ENCODE measurements at regions not wholly inside any gene's neighbourhood (a gene's known extent, or its start where the extent isn't known, plus 50 kb on each side); places are given as distances from the start of the nearest gene placed in this dataset.

DNA sequence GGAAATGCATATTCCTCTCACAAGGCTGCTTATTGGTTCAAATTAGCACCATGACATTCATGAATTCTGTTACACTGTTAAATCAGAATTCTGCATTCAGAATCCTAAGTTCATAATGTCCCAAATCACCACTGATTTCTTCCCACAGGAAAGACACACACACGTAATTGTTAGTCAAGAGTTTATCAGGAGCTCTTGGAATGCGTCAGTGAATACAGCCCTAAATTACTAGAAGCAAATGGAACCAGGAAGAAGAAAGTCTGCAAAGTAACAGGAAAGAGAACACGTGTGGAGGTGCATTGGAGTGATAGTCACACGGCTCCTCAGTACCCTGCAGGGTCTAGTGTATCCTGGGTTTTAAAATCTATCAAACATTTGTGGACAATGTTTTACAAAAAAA lies 110.2 kb downstream of the ANXA2R start:
- Mint-ChIP-seq H3K27ac (no peak overlapping the region), H3K9me3 (peaks cover 4% of the 10 kb centered on the region), H3K4me3 (no peak overlapping the region), H3K4me1 (no peaks in the 10 kb centered on the region), H3K36me3 (peaks cover 1% of the 10 kb centered on the region), H3K27me3 (no peaks in the 10 kb centered on the region)
- no peak for DNase-seq

DNA sequence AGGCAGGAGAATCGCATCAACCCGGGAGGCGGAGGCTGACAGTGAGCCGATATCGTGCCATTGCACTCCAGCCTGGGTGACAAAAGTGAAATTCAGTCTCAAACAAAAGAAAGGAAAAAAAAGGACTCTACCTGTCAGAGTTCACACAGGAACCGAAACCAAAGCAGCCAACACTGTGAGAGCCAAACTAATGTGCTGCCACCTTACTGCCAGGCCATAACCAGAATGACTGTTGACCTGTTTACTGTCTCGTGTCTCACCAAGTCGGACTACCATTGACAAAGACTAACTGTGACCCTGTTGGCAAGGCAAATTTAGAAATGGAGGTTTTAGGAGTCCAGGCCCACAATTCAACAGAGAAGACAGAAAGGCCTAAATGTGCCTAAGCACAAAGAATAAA lies 112.4 kb downstream of the ANXA2R start:
- DNase-seq: no peak
- H3K27me3 Mint-ChIP-seq: no peaks in the 10 kb centered on the region
- H3K4me3 Mint-ChIP-seq: no peak overlapping the region
- H3K9me3 Mint-ChIP-seq: peaks cover 3% of the 10 kb centered on the region
- no peak overlapping the region for H3K27ac Mint-ChIP-seq
- no peaks in the 10 kb centered on the region for H3K4me1 Mint-ChIP-seq
- no peaks in the 10 kb centered on the region for H3K36me3 Mint-ChIP-seq

DNA sequence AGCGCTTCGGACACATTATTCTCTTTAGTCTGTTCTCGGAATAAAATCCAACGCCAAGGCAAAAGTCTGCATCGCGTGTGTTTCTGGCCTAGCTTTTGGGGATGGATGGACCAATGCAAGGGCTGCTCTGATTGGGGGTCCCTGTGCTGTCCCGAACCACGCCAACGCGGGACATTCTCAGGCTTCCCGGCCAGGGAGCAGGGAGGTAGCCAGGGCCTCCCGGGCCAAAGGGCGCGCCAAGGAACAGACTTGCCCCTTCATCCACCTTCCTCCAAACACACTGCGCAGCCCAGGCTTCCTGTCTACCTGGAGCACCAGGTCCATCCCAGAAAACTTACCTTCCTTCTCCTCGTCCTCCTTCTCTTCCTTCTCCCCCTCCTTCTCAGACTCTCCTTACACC lies 113.0 kb upstream of the SELENOP start:
- Mint-ChIP-seq H3K27ac (no peak overlapping the region), H3K4me1 (no peaks in the 10 kb centered on the region), H3K27me3 (no peaks in the 10 kb centered on the region), H3K9me3 (no peaks in the 10 kb centered on the region), H3K36me3 (no peaks in the 10 kb centered on the region), H3K4me3 (no peak overlapping the region)
- DNase-seq: no peak

DNA sequence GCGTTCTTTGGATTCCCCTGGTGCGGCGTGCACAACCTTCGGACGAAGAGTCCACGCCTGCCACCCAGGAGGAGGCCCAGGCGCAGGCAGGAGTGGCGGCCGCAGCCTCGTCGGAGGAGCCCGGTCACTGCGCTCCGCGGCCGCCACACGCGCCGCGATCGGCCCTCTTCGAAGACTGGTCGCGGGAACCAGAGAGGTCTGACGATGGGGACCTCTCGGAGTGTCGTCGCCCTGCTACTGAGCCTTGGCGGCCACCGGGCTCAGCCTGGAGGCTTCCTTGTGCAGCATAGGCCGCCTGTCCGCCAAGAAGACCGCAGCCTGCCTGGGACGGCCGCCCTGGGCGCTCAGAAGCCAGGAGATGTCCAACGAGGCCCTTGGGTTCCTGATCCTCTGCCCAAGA lies 112.5 kb upstream of the SELENOP start:
- H3K27ac Mint-ChIP-seq: no peak overlapping the region
- no peaks in the 10 kb centered on the region for H3K36me3 Mint-ChIP-seq
- no peak for DNase-seq
- H3K27me3 Mint-ChIP-seq: no peaks in the 10 kb centered on the region
- no peaks in the 10 kb centered on the region for H3K4me1 Mint-ChIP-seq
- H3K4me3 Mint-ChIP-seq: no peak overlapping the region
- no peaks in the 10 kb centered on the region for H3K9me3 Mint-ChIP-seq

DNA sequence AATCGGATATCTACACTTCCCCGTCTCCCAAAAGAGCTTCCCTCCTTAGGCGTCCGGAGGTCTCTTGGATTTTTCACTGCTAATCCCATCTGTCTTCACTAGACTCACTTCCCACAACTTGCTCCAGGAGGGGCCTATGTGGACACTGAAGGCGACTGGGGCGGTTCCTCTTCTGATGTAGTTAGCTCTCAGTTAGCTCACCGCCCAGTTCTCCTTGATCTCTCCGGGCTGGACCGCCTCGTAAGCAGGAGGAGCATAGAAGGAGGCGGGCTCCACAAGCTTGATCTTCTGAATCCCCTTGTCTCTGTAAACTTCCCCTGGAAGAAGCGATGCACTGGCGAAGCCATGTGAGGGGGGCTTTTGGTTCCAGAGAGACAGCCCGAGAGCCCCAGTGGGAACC lies 112.0 kb upstream of the SELENOP start:
- Mint-ChIP-seq H3K4me1 (no peaks in the 10 kb centered on the region), H3K4me3 (no peak overlapping the region), H3K36me3 (no peaks in the 10 kb centered on the region), H3K27me3 (no peaks in the 10 kb centered on the region), H3K9me3 (no peaks in the 10 kb centered on the region), H3K27ac (no peak overlapping the region)
- DNase-seq: no peak

DNA sequence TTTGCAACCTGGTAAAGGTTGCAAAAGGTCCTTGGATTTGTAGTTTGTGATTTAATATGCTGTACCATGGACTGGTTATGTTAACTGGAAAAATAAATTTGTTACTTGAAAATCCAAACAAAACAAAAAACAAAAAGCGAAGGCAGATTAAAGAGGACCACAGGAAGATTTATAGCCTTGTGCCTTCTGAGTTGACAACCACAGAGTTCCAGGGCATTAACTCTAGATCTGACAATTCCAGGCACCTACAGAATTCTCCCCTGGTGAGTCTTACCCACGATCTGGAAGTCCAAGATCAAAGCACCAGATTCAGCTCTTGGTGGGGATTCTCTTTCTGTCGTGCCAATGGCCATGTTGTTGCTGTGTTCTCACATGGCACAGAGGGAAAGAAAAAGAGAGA lies 107.9 kb upstream of the SELENOP start:
- Mint-ChIP-seq H3K9me3 (no peaks in the 10 kb centered on the region), H3K4me1 (no peaks in the 10 kb centered on the region), H3K27ac (no peak overlapping the region), H3K27me3 (no peaks in the 10 kb centered on the region), H3K4me3 (no peak overlapping the region), H3K36me3 (no peaks in the 10 kb centered on the region)
- DNase-seq: no peak

DNA sequence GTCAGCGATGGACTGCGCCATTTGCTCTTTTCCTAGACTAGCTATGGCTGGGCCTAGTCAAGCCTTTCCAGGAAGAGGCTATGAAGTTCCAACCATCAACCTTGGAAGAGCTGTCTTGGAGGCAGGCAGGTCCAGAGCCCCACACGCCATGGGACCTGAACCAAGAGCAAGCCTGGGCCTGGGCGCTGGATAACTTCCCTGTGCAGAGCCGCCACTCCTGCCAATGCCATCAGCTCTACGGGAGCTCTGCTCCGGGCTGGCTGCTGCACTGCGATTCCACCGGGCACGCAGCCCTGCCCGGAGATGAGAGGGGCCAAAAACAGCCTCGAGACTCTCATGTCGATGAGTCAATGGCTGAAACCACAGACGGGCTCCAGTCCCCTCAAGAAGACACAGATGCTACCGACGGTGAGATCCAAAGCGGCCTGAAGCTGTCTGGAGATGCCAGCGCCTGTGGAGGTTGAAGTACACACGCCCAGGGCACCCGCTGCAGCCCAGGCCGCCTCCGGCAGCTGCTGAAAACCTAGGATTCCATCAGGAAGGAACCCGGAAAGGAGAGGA lies 103.7 kb upstream of the SELENOP start:
- no peak for DNase-seq
- H3K36me3 Mint-ChIP-seq: no peaks in the 10 kb centered on the region
- peaks cover 4% of the 10 kb centered on the region for H3K4me1 Mint-ChIP-seq
- H3K27me3 Mint-ChIP-seq: no peaks in the 10 kb centered on the region
- no peak overlapping the region for H3K27ac Mint-ChIP-seq
- H3K4me3 Mint-ChIP-seq: no peak overlapping the region
- H3K9me3 Mint-ChIP-seq: no peaks in the 10 kb centered on the region

DNA sequence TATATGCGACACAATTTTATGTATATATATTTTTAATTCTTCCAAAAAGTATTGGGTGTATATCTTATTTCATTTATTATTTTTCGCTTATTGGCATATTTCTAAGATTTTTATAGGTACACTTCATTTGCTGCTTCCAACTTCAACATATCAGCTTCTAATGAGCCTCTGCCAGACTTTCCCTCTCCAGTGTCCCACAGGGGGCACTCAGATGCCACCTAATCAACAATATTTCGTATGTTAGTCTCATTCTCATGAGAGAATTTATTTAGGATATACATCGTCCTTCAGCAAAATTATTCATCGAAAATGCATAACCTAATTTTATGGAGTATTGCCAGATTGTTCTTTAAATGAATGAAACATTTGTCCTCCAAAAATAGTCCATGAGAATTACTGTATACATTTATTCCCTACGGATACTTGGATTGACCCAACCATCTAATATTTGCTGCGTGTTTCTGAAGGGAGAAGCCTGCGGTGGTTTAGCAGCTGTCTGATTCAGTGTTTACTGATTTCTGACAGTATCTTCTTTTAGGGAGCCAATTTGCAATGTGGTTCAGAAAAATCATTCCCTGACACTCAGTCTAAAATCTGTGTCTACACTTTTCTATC lies 100.6 kb upstream of the SELENOP start:
- peak; percentile 26 for DNase-seq
- H3K27ac Mint-ChIP-seq: no peak overlapping the region

DNA sequence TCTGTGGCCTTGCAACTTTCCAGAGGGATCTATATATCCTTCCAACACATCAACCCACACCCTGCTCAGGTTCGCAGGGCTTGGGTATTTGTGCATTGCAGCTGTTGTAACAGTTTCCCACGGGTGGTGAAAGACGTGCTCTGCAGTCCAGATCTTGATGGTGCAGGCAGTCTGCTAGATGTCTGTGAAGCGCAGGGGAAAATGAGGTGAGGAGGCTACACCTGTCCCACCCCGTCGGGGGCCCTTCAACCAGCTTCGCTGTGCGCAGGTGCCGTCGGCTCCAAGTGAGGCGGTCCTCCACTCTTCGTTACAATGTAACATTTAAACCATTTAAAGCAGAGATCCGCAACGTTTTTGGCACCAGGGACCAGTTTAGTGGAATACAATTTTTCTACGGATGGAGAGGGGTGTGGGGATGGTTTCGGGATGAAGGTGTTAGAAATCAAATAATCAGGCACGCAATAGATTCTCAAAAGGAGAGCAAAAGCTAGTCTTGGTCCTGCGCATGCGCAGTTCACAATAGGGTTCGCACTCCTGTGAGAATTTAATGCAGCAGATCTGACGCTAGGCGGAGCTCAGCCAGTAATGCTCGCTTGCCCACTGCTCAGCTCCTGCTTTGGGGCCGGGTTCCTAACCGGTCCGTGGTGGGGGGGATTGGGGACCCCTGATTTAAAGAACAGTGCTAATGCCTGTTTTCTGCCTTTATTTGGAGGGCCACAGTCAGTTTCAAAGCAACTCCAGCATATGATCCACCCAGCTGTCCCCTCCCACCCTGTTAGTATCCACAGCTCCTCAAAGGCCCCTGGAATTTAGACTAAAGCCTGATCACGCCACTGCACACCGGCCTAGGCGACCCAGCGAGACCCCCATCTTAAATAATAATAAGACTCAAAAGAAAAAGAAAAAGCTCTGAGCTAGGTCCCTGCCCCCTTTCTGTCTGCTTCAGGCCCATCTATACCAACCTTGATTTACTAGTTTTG lies 97.1 kb upstream of the SELENOP start:
- H3K36me3 Mint-ChIP-seq: no peaks in the 10 kb centered on the region
- H3K27me3 Mint-ChIP-seq: peaks cover 13% of the 10 kb centered on the region
- H3K27ac Mint-ChIP-seq: peak overlapping the region; percentile 75
- DNase-seq: peak; percentile 83
- peak overlapping the region; percentile 87 for H3K4me3 Mint-ChIP-seq
- peaks cover 18% of the 10 kb centered on the region for H3K4me1 Mint-ChIP-seq
- no peaks in the 10 kb centered on the region for H3K9me3 Mint-ChIP-seq

More for the DNA sequence above, 100.6 kb upstream of the SELENOP start:
- peaks cover 18% of the 10 kb centered on the region for H3K4me1 Mint-ChIP-seq
- no peaks in the 10 kb centered on the region for H3K36me3 Mint-ChIP-seq
- no peaks in the 10 kb centered on the region for H3K9me3 Mint-ChIP-seq
- no peak overlapping the region for H3K4me3 Mint-ChIP-seq
- H3K27me3 Mint-ChIP-seq: peaks cover under 1% of the 10 kb centered on the region

DNA sequence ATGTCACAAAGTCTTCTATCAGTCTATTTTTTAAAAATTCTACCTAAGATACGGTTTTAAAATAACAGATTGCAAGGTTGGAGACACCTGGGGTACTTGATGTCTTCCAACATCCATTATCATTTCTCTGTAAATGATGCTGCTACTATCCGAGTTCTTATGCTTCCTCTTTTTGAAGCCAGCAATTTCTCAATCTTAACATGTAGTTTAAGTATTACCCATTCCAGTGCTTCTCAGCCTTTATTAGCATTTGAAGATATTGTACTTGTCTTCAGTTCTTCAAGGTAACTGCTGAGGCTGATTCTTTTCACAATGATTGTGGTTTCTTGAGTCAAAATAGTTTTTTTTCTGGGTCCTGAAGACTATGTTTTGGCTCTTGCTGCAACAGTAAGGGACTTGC lies 96.4 kb upstream of the SELENOP start:
- H3K27me3 Mint-ChIP-seq: peaks cover 13% of the 10 kb centered on the region
- DNase-seq: no peak
- H3K4me1 Mint-ChIP-seq: peaks cover 18% of the 10 kb centered on the region
- no peak overlapping the region for H3K27ac Mint-ChIP-seq
- H3K36me3 Mint-ChIP-seq: no peaks in the 10 kb centered on the region
- peak overlapping the region; percentile 87 for H3K4me3 Mint-ChIP-seq
- no peaks in the 10 kb centered on the region for H3K9me3 Mint-ChIP-seq

DNA sequence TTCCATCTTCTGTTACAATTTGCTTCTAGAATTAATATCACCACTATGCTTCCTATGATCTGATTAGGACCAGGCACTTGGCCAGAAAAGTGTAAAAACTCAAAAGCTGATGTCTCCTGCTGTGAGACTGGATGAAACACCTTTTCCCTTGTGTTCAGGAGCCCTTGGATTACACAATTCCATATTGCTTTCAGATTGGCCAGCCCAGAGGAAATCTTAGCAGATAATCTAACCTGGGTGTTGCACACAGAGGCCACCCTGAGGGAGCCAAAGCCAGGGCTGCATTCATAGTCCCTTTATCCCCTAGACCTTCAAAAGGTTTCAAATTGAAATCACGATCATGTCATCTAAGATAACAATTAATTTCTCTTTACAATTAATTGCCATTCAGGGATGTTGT lies 94.1 kb upstream of the SELENOP start:
- no peak for DNase-seq
- Mint-ChIP-seq H3K36me3 (no peaks in the 10 kb centered on the region), H3K4me3 (no peak overlapping the region), H3K27ac (no peak overlapping the region), H3K4me1 (peaks cover 14% of the 10 kb centered on the region), H3K9me3 (no peaks in the 10 kb centered on the region), H3K27me3 (peaks cover 13% of the 10 kb centered on the region)

DNA sequence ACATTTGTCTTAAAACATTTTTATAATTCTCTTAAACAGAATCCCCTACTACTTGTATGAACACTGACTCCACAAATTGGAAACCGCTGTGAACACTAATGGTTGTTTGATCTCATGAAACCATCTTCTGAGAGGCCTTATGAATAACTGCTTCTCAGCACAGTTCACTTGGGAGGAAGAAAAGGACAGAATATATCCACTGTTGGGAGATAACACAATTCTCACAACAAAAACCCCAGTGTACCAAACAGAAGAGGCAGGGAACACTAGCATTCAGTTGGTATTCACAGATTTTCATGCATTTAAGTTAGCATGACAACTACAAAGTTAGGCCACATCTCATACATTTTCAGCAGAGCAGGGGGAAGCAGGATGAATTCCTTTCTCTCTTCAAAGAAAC lies 89.0 kb upstream of the SELENOP start:
- no peak overlapping the region for H3K4me3 Mint-ChIP-seq
- H3K36me3 Mint-ChIP-seq: no peaks in the 10 kb centered on the region
- no peaks in the 10 kb centered on the region for H3K27me3 Mint-ChIP-seq
- no peak for DNase-seq
- no peaks in the 10 kb centered on the region for H3K4me1 Mint-ChIP-seq
- no peak overlapping the region for H3K27ac Mint-ChIP-seq
- no peaks in the 10 kb centered on the region for H3K9me3 Mint-ChIP-seq

DNA sequence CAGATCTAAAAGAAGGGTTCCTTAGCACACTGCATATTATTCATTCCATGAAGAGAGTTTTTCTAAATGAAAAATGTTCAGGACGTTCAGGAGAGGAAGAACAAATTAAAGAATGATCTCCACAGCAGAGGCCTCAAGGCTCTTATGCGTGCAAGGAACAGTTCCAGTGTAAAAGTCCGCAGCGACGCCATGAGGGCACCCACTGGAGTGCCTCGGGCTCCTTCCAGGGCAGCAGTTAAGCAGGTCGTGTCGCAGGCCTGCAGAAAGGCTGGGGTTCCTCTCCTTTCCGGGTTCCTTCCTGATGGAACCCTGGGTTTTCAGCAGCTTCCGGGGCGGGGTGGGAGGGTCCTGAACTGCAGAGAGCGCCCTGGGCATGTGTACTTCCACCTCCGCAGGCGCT lies 87.1 kb upstream of the SELENOP start:
- Mint-ChIP-seq H3K9me3 (no peaks in the 10 kb centered on the region), H3K27me3 (no peaks in the 10 kb centered on the region), H3K27ac (no peak overlapping the region), H3K36me3 (no peaks in the 10 kb centered on the region), H3K4me1 (no peaks in the 10 kb centered on the region), H3K4me3 (no peak overlapping the region)
- DNase-seq: no peak

DNA sequence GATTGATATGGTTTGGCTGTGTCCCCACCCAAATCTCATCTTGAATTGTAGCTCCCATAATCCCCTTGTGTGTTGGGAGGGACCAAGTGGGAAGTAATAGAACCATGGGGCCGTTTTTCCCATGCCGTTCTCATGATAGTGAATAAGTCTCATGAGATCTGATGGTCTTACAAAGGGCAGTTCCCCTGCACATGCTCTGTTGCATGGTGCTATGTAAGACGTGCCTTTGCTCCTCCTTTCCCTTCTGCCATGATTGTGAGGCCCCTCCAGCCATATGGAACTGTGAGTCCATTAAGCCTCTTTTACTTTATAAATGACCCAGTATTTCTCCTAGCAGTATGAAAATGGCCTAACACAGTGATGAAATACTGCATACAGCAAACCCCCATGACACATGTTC lies 84.8 kb upstream of the SELENOP start:
- no peaks in the 10 kb centered on the region for H3K9me3 Mint-ChIP-seq
- no peaks in the 10 kb centered on the region for H3K4me1 Mint-ChIP-seq
- no peak overlapping the region for H3K27ac Mint-ChIP-seq
- H3K27me3 Mint-ChIP-seq: no peaks in the 10 kb centered on the region
- DNase-seq: no peak
- no peaks in the 10 kb centered on the region for H3K36me3 Mint-ChIP-seq
- H3K4me3 Mint-ChIP-seq: no peak overlapping the region

DNA sequence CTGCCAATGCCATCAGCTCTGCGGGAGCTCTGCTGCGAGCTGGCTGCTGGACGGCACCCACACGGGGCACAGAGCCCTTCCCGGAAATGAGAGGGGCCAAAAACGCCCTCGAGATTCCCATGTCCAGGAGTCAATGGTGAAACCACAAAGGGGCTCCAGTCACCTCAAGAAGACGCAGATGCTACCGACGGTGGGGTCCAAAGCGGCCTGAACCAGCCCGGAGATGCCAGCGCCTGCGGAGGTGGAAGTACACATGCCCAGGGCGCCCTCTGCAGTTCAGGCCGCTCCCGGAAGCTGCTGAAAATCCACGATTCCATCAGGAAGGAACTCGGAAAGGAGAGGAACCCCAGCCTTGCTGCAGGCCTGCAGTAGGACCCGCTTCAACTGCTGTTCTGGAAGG lies 82.4 kb upstream of the SELENOP start:
- no peaks in the 10 kb centered on the region for H3K4me1 Mint-ChIP-seq

More for the DNA sequence above, 82.4 kb upstream of the SELENOP start:
- no peak for DNase-seq
- H3K9me3 Mint-ChIP-seq: no peaks in the 10 kb centered on the region
- no peak overlapping the region for H3K4me3 Mint-ChIP-seq
- H3K27me3 Mint-ChIP-seq: no peaks in the 10 kb centered on the region
- no peaks in the 10 kb centered on the region for H3K36me3 Mint-ChIP-seq
- H3K27ac Mint-ChIP-seq: no peak overlapping the region

Data from activated naive CD8-positive, alpha-beta T cell treated with anti-CD3 and anti-CD28 coated beads for 36 hours (primary cell).